Aorta (tissue), 5 donors: ENCODE measurements at regions not wholly inside any gene's neighbourhood (a gene's known extent, or its start where the extent isn't known, plus 50 kb on each side); places are given as distances from the start of the nearest gene placed in this dataset.

Experiments
- ATAC-seq: fragments of 200-7000 bp; cut with Tn5 transposase; one replicate; pipeline ENCODE4 v1.9.1; 2022; ENCODE audit warnings: moderate library complexity; ENCODE audit not compliant: low FRiP score
- DNase-seq, 2 donors: peaks; one replicate each; pipeline ENCODE4 v3.0.0-alpha.2; 2020
- H3K27ac ChIP-seq, 2 donors: one replicate each; pipeline ENCODE4 v1.5.1; 2013; ENCODE audit warnings: low read length in 2 of 2, mild to moderate bottlenecking in 2 of 2, moderate library complexity in 2 of 2, control low read depth in 1 of 2, inconsistent platforms in 1 of 2, low read depth in 1 of 2
- H3K27me3 ChIP-seq, 2 donors: one replicate each; pipeline ENCODE4 v1.6.1; 2013; ENCODE audit warnings: control low read depth in 1 of 2, low read length in 1 of 2, mild to moderate bottlenecking in 1 of 2, moderate library complexity in 1 of 2; ENCODE audit not compliant: insufficient read depth in 2 of 2, control insufficient read depth in 1 of 2
- H3K36me3 ChIP-seq, 2 donors: one replicate each; pipeline ENCODE4 v1.6.1; 2013; ENCODE audit warnings: control low read depth in 1 of 2, low read length in 1 of 2, mild to moderate bottlenecking in 1 of 2; ENCODE audit not compliant: insufficient read depth in 2 of 2, control insufficient read depth in 1 of 2
- H3K4me1 ChIP-seq, 2 donors: one replicate each; pipeline ENCODE4 v1.6.1; 2013; ENCODE audit warnings: low read length in 2 of 2, control low read depth in 1 of 2, mild to moderate bottlenecking in 1 of 2, moderate library complexity in 1 of 2; ENCODE audit not compliant: insufficient read depth in 2 of 2, control insufficient read depth in 1 of 2
- H3K4me3 ChIP-seq, 2 donors: one replicate each; pipeline ENCODE4 v1.5.1; 2013; ENCODE audit warnings: low read length in 2 of 2, control low read depth in 1 of 2, mild to moderate bottlenecking in 1 of 2
- H3K9me3 ChIP-seq: one replicate; pipeline ENCODE4 v1.6.1; 2013; ENCODE audit warnings: mild to moderate bottlenecking, low read length; ENCODE audit not compliant: control insufficient read depth
- WGBS, 2 donors: extraction: QIAGEN DNeasy Blood & Tissue Kit; methylation state at CpG; one replicate each; pipeline ENCODE4 v1.1.7; 2013; 5-methylcytosine and 5-hydroxymethylcytosine counted together
- intact Hi-C, 2 donors: fragments of 100-400 bp; cut with DNase I; formaldehyde crosslinking; loops; one replicate each; pipeline versions ENCODE4 v1.14.2 to v1.15.0; 2022
- donor health status: healthy with polysubstance abuse.
- donor health status: Bipolar disorder and iron deficiency.
- donor health status: DM: no; HTN: no; CAD: no.
- donor health status: DM: no; HTN: no; CAD: no.
- donor health status: DM: yes; HTN: yes; CAD: no.

- Histone ChIP-seq H3K27me3 (peaks cover 0 to 2% of the 10 kb centered on the region in 2 donors), H3K36me3 (no peaks in the 10 kb centered on the region), H3K9me3 (no peaks in the 10 kb centered on the region), H3K27ac (no peak overlapping the region), H3K4me1 (no peaks in the 10 kb centered on the region), H3K4me3 (no peak overlapping the region)
- WGBS, 2 donors: 90% methylated on average over 2 of the region's 2 CpGs
- ATAC-seq: no peak
- no peak for DNase-seq
- intact Hi-C loops: no loop called here
These were observed 321.4 kb downstream of the MYCN start for GRCh38 chr2:16261791-16262190.

GRCh38 chr2:16261071-16261470 is 320.7 kb downstream of the MYCN start:
- Histone ChIP-seq H3K4me3 (no peak overlapping the region), H3K27ac (no peak overlapping the region), H3K27me3 (peaks cover 0 to 2% of the 10 kb centered on the region in 2 donors), H3K4me1 (no peaks in the 10 kb centered on the region), H3K36me3 (no peaks in the 10 kb centered on the region), H3K9me3 (no peaks in the 10 kb centered on the region)
- intact Hi-C loops: no loop called here
- no peak for DNase-seq
- 86% methylated on average over 3 of the region's 3 CpGs for WGBS, 2 donors
- no peak for ATAC-seq

DNA sequence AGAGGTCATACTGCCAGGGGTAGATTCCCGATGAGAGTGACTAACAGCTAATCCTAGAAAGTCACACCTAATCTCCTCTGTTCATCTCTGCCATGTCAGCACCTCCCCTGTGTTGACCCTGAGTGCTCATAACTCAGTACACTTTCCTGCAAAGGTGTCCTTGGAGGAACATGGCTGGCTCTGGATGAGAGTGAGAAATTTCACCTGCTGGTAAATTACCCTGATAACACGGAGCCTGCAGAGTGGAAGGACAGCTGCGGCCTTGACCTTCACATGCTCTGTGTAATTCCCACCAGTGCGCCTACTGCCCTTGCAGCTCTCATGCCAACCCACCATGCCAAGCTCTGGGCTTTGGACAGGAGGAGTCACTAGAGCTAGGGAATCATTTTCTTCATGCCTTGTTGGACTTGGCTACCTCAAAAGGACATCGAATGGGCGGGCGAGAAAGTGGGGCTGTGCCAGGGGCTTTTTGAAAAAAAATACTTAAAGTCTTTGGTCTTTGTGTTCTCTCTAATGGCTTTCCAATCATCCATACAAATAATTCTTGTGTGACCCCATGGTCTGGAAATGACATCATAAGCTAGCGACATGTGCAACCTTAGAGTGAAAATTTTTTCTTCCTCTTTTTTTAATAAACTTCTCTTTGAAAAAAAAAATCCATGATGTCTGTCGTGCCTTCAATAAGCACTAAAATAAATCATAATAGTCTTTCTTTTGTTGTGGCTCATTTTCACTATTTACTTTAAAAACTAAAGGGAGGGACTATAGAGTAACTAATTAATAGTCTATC is 319.9 kb downstream of the MYCN start:
- no peak overlapping the region for H3K27ac ChIP-seq
- no peak overlapping the region for H3K4me3 ChIP-seq
- H3K4me1 ChIP-seq: no peaks in the 10 kb centered on the region
- 75 to 77% methylated on average over 9 of the region's 9 CpGs for WGBS, 2 donors
- ATAC-seq (no peak), DNase-seq (no peak)
- no peaks in the 10 kb centered on the region for H3K36me3 ChIP-seq
- intact Hi-C loops: no loop called here
- H3K27me3 ChIP-seq: peaks cover 0 to 2% of the 10 kb centered on the region in 2 donors
- H3K9me3 ChIP-seq: no peaks in the 10 kb centered on the region

- ATAC-seq: no peak
- Histone ChIP-seq H3K27ac (no peak overlapping the region), H3K9me3 (no peaks in the 10 kb centered on the region), H3K27me3 (no peaks in the 10 kb centered on the region), H3K4me3 (no peak overlapping the region), H3K4me1 (no peaks in the 10 kb centered on the region), H3K36me3 (no peaks in the 10 kb centered on the region)
- 80 to 84% methylated on average over 1 of the region's 1 CpG for WGBS, 2 donors
- no peak for DNase-seq
- intact Hi-C loops: no loop called here
These were observed 318.7 kb downstream of the MYCN start for GRCh38 chr2:16259010-16259409.

DNA sequence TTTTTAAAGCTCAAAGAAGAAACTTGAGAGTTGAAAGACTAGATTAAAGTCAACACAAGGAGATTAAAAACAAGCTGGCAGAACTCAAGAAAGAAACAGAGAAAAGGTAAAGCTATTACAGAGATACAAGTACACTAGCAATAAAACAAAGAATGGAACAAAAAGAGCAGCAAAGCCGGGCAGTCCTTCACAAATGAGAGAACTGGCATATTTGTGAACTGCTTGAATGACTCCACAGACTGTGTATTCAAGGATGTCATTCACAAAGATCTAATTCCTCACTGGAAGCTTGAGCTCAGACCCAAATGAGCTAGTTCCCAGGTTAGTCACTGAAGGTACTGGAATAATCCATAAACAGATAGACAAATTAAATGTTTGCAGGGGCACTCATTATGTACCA is 318.0 kb downstream of the MYCN start:
- 24 to 49% methylated on average over 1 of the region's 1 CpG for WGBS, 2 donors
- Histone ChIP-seq H3K27me3 (no peaks in the 10 kb centered on the region), H3K4me3 (no peak overlapping the region), H3K4me1 (no peaks in the 10 kb centered on the region), H3K9me3 (no peaks in the 10 kb centered on the region), H3K36me3 (no peaks in the 10 kb centered on the region), H3K27ac (no peak overlapping the region)
- intact Hi-C loops: no loop called here
- no peak for ATAC-seq
- no peak for DNase-seq

- Histone ChIP-seq H3K27me3 (no peaks in the 10 kb centered on the region), H3K4me1 (no peaks in the 10 kb centered on the region), H3K4me3 (no peak overlapping the region), H3K36me3 (no peaks in the 10 kb centered on the region), H3K9me3 (no peaks in the 10 kb centered on the region), H3K27ac (no peak overlapping the region)
- no peak for ATAC-seq
- WGBS, 2 donors: 67 to 69% methylated on average over 6 of the region's 6 CpGs
- DNase-seq: no peak
- intact Hi-C loops: no loop called here
These were observed 317.1 kb downstream of the MYCN start for GRCh38 chr2:16257322-16258028.

- intact Hi-C loops: no loop called here
- 68 to 75% methylated on average over 6 of the region's 6 CpGs for WGBS, 2 donors
- no peak for ATAC-seq
These were observed 316.4 kb downstream of the MYCN start for GRCh38 chr2:16256601-16257321.

DNA sequence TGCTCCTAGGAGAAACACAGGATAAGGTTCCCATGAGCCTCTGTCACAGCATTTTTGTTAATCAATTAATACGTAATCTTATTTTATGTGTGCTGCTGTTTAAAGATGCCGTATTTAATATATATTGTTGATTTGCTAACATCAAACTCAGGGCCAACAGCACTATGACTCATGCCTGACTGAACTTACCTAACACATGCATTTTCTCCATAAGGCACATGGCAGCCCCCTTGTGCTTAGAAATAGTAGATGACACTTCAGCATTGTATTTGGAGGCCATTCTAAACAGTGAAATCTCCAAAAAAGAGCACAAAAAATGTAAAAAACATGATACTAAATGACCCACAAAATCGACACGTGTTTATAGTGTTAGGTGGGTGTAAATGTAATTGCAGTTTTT is 314.8 kb downstream of the MYCN start:
- no peaks in the 10 kb centered on the region for H3K9me3 ChIP-seq
- no peak overlapping the region for H3K4me3 ChIP-seq
- intact Hi-C loops: no loop called here
- 91 to 93% methylated on average over 4 of the region's 4 CpGs for WGBS, 2 donors
- no peaks in the 10 kb centered on the region for H3K27me3 ChIP-seq
- H3K36me3 ChIP-seq: no peaks in the 10 kb centered on the region
- no peak overlapping the region for H3K27ac ChIP-seq
- ATAC-seq (no peak), DNase-seq (no peak)
- no peaks in the 10 kb centered on the region for H3K4me1 ChIP-seq

More at GRCh38 chr2:16256601-16257321, 316.4 kb downstream of the MYCN start:
- no peak for DNase-seq
- Histone ChIP-seq H3K4me3 (no peak overlapping the region), H3K36me3 (no peaks in the 10 kb centered on the region), H3K27me3 (no peaks in the 10 kb centered on the region), H3K27ac (no peak overlapping the region), H3K9me3 (no peaks in the 10 kb centered on the region), H3K4me1 (no peaks in the 10 kb centered on the region)
